CD14-positive monocyte (primary cell): ENCODE measurements at regions not wholly inside any gene's neighbourhood (a gene's known extent, or its start where the extent isn't known, plus 50 kb on each side); places are given as distances from the start of the nearest gene placed in this dataset.

Experiments
- DNase-seq, 3 donors: peaks; one replicate each; pipeline ENCODE4 v3.0.0-alpha.2; 2011 to 2022
- H2AFZ ChIP-seq: 2 replicates; pipeline ENCODE4 v1.6.0; 2012; ENCODE audit warnings: mild to moderate bottlenecking, low read depth, low read length, inconsistent platforms; ENCODE audit not compliant: insufficient read depth, poor library complexity, severe bottlenecking
- H3K27ac ChIP-seq, 2 donors: 1 replicate in 1 of 2; 2 replicates in 1 of 2; pipeline ENCODE4 v1.5.1; 2012 to 2013; ENCODE audit warnings: low read length in 2 of 2, control low read depth in 1 of 2, inconsistent platforms in 1 of 2, low read depth in 1 of 2, mild to moderate bottlenecking in 1 of 2
- H3K27me3 ChIP-seq, 2 donors: one replicate each; pipeline versions ENCODE4 v1.6.0 to v1.6.1; 2011 to 2013; ENCODE audit warnings: low read length in 2 of 2; ENCODE audit not compliant: control insufficient read depth in 2 of 2, insufficient read depth in 2 of 2
- H3K36me3 ChIP-seq, 2 donors: replicated peaks in 1 of 2; 1 replicate in 1 of 2; 2 replicates in 1 of 2; pipeline versions ENCODE4 v1.5.1 to v1.6.1; 2012 to 2013; ENCODE audit warnings: low read length in 2 of 2, control low read depth in 1 of 2, inconsistent platforms in 1 of 2, mild to moderate bottlenecking in 1 of 2; ENCODE audit not compliant: insufficient read depth in 2 of 2, control insufficient read depth in 1 of 2
- H3K4me1 ChIP-seq, 2 donors: 1 replicate in 1 of 2; 2 replicates in 1 of 2; pipeline versions ENCODE4 v1.5.1 to v1.6.1; 2012 to 2013; ENCODE audit warnings: low read length in 2 of 2, control low read depth in 1 of 2, inconsistent platforms in 1 of 2, mild to moderate bottlenecking in 1 of 2, moderate library complexity in 1 of 2; ENCODE audit not compliant: insufficient read depth in 2 of 2, control insufficient read depth in 1 of 2
- H3K4me2 ChIP-seq: replicated peaks from 2 replicates; pipeline ENCODE3; 2012; ENCODE audit warnings: low read length, moderate library complexity, mild to moderate bottlenecking; ENCODE audit not compliant: poor library complexity, severe bottlenecking; ENCODE audit errors: extremely low read depth
- H3K4me3 ChIP-seq, 3 experiments: fragments of 200-600 bp in 1 of 3; sonication (generic) in 1 of 3; replicated peaks in 1 of 3; 1 replicate in 2 of 3; 2 replicates in 1 of 3; pipeline ENCODE4 v1.5.1; 2011 to 2013; ENCODE audit warnings: low read length in 3 of 3, mild to moderate bottlenecking in 3 of 3, control low read depth in 2 of 3, low read depth in 2 of 3, inconsistent platforms in 1 of 3, moderate library complexity in 1 of 3
- H3K79me2 ChIP-seq: 2 replicates; pipeline ENCODE4 v1.6.0; 2012; ENCODE audit warnings: mild to moderate bottlenecking, control low read depth, inconsistent platforms, low read length, moderate library complexity; ENCODE audit not compliant: insufficient read depth
- H3K9ac ChIP-seq: 2 replicates; pipeline ENCODE4 v1.6.0; 2017; ENCODE audit warnings: low read length, mild to moderate bottlenecking; ENCODE audit not compliant: insufficient read depth, poor library complexity, severe bottlenecking
- H3K9me3 ChIP-seq, 2 donors: replicated peaks in 1 of 2; 1 replicate in 1 of 2; 2 replicates in 1 of 2; pipeline versions ENCODE4 v1.5.1 to v1.6.1; 2012 to 2013; ENCODE audit warnings: low read length in 2 of 2, control low read depth in 1 of 2; ENCODE audit not compliant: control insufficient read depth in 1 of 2, insufficient read depth in 1 of 2
- H4K20me1 ChIP-seq: 2 replicates; pipeline ENCODE4 v1.6.0; 2012; ENCODE audit warnings: mild to moderate bottlenecking, low read length, control low read depth, moderate library complexity; ENCODE audit not compliant: insufficient read depth
- H3K27ac Mint-ChIP-seq, 7 donors: one replicate each; pipeline ENCODE4 v1.8.0; 2020; ENCODE audit warnings: mild to moderate bottlenecking in 7 of 7, mixed read lengths in 7 of 7, moderate library complexity in 6 of 7, inconsistent platforms in 2 of 7
- H3K27me3 Mint-ChIP-seq, 3 donors: one replicate each; pipeline ENCODE4 v1.8.0; 2021 to 2022; ENCODE audit warnings: low read depth in 3 of 3, mild to moderate bottlenecking in 3 of 3, mixed read lengths in 3 of 3, moderate library complexity in 3 of 3, inconsistent platforms in 1 of 3
- H3K36me3 Mint-ChIP-seq, 2 donors: one replicate each; pipeline ENCODE4 v1.8.0; 2020; ENCODE audit warnings: mixed read lengths in 2 of 2, inconsistent platforms in 1 of 2, mild to moderate bottlenecking in 1 of 2
- H3K4me1 Mint-ChIP-seq: one replicate; pipeline ENCODE4 v1.8.0; 2020; ENCODE audit warnings: mild to moderate bottlenecking, mixed read lengths
- H3K4me3 Mint-ChIP-seq, 2 donors: one replicate each; pipeline ENCODE4 v1.8.0; 2020; ENCODE audit warnings: mild to moderate bottlenecking in 2 of 2, mixed read lengths in 2 of 2, moderate library complexity in 1 of 2
- H3K9me3 Mint-ChIP-seq, 7 donors: one replicate each; pipeline ENCODE4 v1.8.0; 2020 to 2022; ENCODE audit warnings: mixed read lengths in 7 of 7, mild to moderate bottlenecking in 6 of 7, moderate library complexity in 6 of 7, inconsistent platforms in 2 of 7
- WGBS: methylation state at CpG from one replicate; pipeline ENCODE4 v1.1.5; 2013; ENCODE audit warnings: missing lambda C conversion rate; ENCODE audit not compliant: insufficient coverage; 5-methylcytosine and 5-hydroxymethylcytosine counted together
- intact Hi-C, 2 donors: fragments of 100-400 bp; cut with micrococcal nuclease; formaldehyde crosslinking; loops; one replicate each; pipeline versions ENCODE4 v1.15.0 to v1.15.1; 2023
- TF ChIP-seq, protein P1 (sequence below): fragments of 200-600 bp; IDR thresholded peaks from one replicate; pipeline ENCODE4 v1.8.0; 2022; ENCODE audit warnings: antibody characterized with exemption, mild to moderate bottlenecking

DNA sequence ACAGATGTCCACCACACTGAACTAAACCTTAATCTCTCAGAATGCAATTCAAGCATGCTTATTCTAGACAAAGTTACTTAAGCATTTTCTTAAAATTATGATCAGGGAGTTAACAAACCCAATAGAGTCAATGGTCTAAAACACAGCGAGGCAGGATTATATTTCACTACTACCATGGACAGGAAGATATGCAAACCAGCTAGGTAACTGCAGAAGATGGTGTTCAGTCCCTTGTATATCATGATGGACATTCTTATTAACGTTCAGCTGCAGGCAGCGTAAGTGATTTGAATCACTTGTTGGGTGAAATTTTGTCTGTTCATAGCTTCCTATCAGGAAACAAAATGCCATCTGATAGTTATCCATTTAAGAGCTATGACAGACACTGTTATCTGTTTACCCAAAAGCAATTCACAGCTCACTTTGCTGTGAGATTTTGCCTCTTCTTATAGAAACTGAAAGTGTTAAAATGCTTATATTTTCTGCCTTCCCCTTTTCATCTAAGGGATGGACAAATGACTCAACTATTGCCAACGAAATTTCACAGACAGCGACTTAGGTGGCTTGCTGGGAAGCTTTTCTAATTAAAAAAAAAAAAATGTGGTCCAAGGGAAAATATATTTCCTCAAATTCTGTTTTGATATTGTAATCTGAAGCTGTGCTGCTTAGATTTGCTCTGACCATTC, 591.9 kb downstream of the DACH1 start:
- peak overlapping the region; percentile 9 for H2AFZ ChIP-seq
- no peak overlapping the region for H3K9ac ChIP-seq
- no peaks in the 10 kb centered on the region for H3K79me2 ChIP-seq
- Mint-ChIP-seq H3K4me3 (peak overlapping the region in 1 of 2 donors; percentile 35), H3K36me3 (no peaks in the 10 kb centered on the region), H3K27ac (peak overlapping the region in 3 of 7 donors; percentile 31 to 80 (median 60)), H3K4me1 (peaks cover 10% of the 10 kb centered on the region), H3K9me3 (peaks cover 0 to 2% (median 0%) of the 10 kb centered on the region in 7 donors), H3K27me3 (no peaks in the 10 kb centered on the region)
- TF ChIP-seq, protein P1, sequence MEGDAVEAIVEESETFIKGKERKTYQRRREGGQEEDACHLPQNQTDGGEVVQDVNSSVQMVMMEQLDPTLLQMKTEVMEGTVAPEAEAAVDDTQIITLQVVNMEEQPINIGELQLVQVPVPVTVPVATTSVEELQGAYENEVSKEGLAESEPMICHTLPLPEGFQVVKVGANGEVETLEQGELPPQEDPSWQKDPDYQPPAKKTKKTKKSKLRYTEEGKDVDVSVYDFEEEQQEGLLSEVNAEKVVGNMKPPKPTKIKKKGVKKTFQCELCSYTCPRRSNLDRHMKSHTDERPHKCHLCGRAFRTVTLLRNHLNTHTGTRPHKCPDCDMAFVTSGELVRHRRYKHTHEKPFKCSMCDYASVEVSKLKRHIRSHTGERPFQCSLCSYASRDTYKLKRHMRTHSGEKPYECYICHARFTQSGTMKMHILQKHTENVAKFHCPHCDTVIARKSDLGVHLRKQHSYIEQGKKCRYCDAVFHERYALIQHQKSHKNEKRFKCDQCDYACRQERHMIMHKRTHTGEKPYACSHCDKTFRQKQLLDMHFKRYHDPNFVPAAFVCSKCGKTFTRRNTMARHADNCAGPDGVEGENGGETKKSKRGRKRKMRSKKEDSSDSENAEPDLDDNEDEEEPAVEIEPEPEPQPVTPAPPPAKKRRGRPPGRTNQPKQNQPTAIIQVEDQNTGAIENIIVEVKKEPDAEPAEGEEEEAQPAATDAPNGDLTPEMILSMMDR: no peak
- peak overlapping the region in 1 of 2 donors; percentile 60 for H3K27ac ChIP-seq
- no peaks in the 10 kb centered on the region for H3K36me3 ChIP-seq
- no peaks in the 10 kb centered on the region for H3K27me3 ChIP-seq
- H3K4me2 ChIP-seq: peak overlapping the region; percentile 61
- H4K20me1 ChIP-seq: no peaks in the 10 kb centered on the region
- H3K4me1 ChIP-seq: peaks cover 3 to 11% of the 10 kb centered on the region in 2 donors
- H3K9me3 ChIP-seq: no peaks in the 10 kb centered on the region
- peak overlapping the region in 1 of 3 experiments; percentile 49 for H3K4me3 ChIP-seq
- intact Hi-C loops: loop anchor here in 1 of 2 donors (5.0 kb wide), 1 partner anchor 472 kb away; no protein-coding TSS in a partner anchor
- DNase-seq: peak; percentile 46 to 59 (median 57)
- WGBS: 100% methylated on average over 1 of the region's 5 CpGs

- Histone ChIP-seq H2AFZ (no peak overlapping the region), H4K20me1 (no peaks in the 10 kb centered on the region), H3K79me2 (no peaks in the 10 kb centered on the region), H3K4me3 (no peak overlapping the region), H3K9me3 (no peaks in the 10 kb centered on the region), H3K36me3 (no peaks in the 10 kb centered on the region), H3K27me3 (no peaks in the 10 kb centered on the region), H3K4me2 (no peak overlapping the region), H3K9ac (no peak overlapping the region), H3K27ac (no peak overlapping the region), H3K4me1 (no peaks in the 10 kb centered on the region)
- Mint-ChIP-seq H3K9me3 (peaks cover 0 to 8% (median 4%) of the 10 kb centered on the region in 7 donors), H3K4me3 (no peak overlapping the region), H3K27me3 (no peaks in the 10 kb centered on the region), H3K36me3 (no peaks in the 10 kb centered on the region), H3K4me1 (no peaks in the 10 kb centered on the region), H3K27ac (no peak overlapping the region)
- intact Hi-C loops: no loop called here
- TF ChIP-seq, protein P1: no peak
- WGBS: no CpG with 5 or more reads among the region's 1 CpG
- no peak for DNase-seq
Measured at GRCh38 chr13:71261256-71261655, 605.7 kb downstream of the DACH1 start.
